AG09309 (cell line): ENCODE measurements at regions not wholly inside any gene's neighbourhood (a gene's known extent, or its start where the extent isn't known, plus 50 kb on each side); places are given as distances from the start of the nearest gene placed in this dataset.

Source experiments
- DNase-seq: peaks from one replicate; pipeline ENCODE4 v3.0.0-alpha.2; 2010; ENCODE audit warnings: low read depth
- H3K4me3 ChIP-seq: 2 replicates; pipeline ENCODE4 v1.5.1; 2011; ENCODE audit warnings: mild to moderate bottlenecking, low read depth, low read length, moderate library complexity; ENCODE audit not compliant: control insufficient read depth
- CTCF ChIP-seq: IDR thresholded peaks from 2 replicates; pipeline ENCODE4 v1.5.1; 2011; ENCODE audit warnings: mild to moderate bottlenecking, low read depth, low read length, inconsistent platforms; ENCODE audit not compliant: insufficient read depth, control insufficient read depth; ENCODE audit errors: missing control alignments

- no peak for TF ChIP-seq CTCF
- no peak for DNase-seq
- H3K4me3 ChIP-seq = peak overlapping the region; percentile 67; the same call in 1 of the 2 replicates
Observed at GRCh38 chr10:91164520-91165065, 55.9 kb upstream of the PCGF5 start.

- no peak for DNase-seq
- no peak for TF ChIP-seq CTCF
- H3K4me3 ChIP-seq = no peak overlapping the region
Observed at GRCh38 chr10:91167406-91167805, 53.1 kb upstream of the PCGF5 start.

- TF ChIP-seq CTCF = no peak
- no peak for DNase-seq
- H3K4me3 ChIP-seq = no peak overlapping the region
Observed at GRCh38 chr10:91170418-91170817, 50.0 kb upstream of the PCGF5 start.
